ENCODE measurements at regions not wholly inside any gene's neighbourhood (a gene's known extent, or its start where the extent isn't known, plus 50 kb on each side); places are given as distances from the start of the nearest gene placed in this dataset.

DNA sequence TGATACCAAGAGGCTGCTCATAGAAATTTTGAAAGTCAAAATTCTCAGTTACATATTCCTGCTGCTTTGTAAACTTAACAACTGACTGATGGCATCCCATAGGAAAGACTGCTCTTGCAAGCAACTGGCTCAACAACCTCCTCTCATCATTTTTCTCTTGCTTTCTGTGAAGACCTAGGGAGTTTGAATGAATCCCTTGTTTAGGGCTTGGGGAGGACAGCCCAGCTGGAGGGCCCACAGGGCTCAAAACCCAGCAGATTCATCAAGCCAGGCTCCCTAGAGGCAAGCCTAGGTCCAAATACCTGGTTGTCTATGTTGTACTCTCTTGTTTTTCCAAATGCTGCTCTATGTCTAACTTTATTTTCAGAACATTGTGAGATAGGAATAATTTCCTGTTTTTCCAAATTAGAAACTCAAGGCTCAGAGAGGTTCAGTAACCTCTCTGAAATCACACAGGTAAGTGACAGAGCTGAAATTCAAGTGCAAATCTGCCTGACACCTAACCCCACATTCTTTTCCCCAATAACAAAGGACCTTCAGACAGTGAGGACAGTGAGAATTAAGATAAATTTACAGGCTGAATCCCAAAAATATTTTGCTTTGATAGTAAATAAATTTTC is 558.9 kb upstream of the KLF4 start:
- TF ChIP-seq, protein P1, sequence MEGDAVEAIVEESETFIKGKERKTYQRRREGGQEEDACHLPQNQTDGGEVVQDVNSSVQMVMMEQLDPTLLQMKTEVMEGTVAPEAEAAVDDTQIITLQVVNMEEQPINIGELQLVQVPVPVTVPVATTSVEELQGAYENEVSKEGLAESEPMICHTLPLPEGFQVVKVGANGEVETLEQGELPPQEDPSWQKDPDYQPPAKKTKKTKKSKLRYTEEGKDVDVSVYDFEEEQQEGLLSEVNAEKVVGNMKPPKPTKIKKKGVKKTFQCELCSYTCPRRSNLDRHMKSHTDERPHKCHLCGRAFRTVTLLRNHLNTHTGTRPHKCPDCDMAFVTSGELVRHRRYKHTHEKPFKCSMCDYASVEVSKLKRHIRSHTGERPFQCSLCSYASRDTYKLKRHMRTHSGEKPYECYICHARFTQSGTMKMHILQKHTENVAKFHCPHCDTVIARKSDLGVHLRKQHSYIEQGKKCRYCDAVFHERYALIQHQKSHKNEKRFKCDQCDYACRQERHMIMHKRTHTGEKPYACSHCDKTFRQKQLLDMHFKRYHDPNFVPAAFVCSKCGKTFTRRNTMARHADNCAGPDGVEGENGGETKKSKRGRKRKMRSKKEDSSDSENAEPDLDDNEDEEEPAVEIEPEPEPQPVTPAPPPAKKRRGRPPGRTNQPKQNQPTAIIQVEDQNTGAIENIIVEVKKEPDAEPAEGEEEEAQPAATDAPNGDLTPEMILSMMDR (IDR thresholded peaks at IDR 0.05), result no peak

DNA sequence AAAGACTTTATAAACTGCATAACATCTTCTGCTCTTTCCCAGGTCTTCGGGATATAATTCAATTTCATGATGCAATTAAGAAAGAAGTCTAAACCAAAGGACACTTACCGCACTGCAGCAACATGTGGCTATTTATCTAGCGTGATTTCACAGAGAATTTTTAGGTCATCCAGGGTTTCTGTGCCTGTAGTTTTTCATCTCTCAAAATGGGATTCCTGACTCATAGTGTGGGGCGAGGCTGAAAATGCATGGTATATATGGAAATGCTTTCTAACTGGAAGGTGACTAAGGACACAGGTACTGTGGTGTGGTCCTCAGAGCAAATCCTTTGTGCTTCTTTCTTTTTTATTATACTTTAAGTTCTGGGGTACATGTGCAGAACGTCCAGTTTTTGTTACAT is 557.7 kb upstream of the KLF4 start:
- TF ChIP-seq, protein P1 (IDR thresholded peaks at IDR 0.05), result no peak

DNA sequence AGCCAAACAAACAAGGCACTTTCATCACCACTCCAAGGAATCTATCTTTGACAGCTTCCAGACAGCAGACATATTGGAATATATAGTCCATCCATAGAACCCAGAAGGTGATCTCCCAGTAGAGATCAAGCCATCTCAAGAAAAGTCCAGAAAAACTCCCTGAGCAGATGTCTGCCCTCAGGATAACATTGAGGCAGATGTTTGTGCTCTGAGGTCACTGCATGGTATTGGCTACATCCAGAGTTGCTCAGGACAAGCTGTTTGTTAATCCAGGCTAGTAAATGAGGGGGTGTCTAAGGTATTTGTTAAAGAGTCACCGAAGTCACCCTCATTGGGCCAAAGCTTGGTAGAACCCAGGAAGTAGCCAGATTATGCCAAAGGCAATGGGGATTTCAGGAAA is 556.3 kb upstream of the KLF4 start:
- TF ChIP-seq, protein P1 (IDR thresholded peaks at IDR 0.05), result no peak

DNA sequence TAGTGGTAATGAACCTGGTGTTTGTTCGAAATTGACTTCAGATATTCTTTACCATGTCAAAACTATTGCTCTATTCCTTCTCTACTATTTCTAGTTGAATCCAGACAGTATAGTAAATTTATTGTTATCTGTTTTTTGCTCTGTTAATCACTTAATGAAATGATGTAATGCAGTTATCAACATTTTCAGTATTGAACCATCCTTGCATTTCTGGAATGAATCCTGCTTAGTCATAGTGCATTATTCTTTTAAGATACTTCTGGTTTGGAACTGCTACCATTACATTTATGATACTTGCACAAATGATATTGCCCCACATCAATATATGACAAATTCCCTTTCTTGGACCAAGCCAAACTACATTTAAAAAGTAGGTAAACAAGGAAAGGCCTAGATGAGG is 554.0 kb upstream of the KLF4 start:
- TF ChIP-seq, protein P1 (IDR thresholded peaks at IDR 0.05), result no peak

DNA sequence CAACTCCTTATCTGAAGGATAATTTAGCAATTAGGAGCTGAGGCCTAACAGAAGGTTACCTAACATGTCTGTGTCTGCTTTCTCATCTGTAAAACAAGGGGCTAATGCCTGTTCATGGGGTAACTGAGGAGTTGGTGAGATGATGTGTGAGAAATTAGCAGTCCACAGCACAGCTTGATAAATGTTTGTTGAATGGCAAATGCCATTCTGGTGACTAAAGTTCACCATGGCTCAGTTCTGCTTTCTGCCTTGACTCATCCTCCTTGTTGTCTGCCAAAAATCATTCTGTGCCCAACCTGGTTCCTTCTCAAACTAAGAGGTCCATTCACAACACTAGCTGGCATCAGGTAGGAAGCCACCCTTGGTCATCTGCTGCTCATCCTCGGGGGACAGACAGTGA is 552.0 kb upstream of the KLF4 start:
- TF ChIP-seq, protein P1 (IDR thresholded peaks at IDR 0.05), result no peak

DNA sequence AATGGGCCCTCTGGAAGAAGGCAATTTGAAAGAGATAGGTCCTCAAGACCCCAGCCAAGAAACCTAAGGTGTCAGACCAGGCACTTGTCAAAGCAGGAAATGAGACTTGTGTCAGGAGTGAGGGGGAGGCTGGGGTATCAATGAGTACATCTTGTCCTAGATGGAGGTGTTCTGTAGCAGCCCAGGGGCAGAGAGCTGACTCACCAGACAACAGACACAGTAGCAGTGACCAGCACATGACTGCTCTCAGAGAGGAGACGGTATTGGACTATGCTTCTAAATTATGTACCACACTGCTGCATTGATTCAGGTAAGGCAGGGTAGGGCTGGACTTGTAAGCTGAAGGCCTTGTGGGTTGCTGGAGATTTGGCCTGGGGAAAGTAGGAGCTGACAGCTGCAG is 551.2 kb upstream of the KLF4 start:
- TF ChIP-seq, protein P1 (IDR thresholded peaks at IDR 0.05), result no peak

DNA sequence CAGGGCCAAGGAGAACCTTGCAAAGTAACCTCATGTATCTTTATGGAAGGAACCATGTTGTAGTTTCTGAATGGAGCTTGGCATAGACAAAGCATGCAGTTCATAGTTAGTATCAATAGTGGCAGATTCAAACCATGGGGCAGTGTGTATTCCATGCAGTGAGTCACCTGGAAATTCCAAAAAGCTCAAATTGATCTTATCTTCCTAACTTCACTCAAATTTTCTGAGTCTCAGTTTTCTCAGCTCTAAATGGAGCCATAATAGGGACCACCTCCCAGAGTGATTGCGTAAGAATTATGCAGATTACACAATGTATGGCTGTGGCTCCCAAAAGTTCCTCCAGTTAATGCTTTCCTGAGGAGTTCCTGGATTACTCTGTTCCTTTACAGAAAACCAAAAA is 549.9 kb upstream of the KLF4 start:
- TF ChIP-seq, protein P1 (IDR thresholded peaks at IDR 0.05), result no peak

DNA sequence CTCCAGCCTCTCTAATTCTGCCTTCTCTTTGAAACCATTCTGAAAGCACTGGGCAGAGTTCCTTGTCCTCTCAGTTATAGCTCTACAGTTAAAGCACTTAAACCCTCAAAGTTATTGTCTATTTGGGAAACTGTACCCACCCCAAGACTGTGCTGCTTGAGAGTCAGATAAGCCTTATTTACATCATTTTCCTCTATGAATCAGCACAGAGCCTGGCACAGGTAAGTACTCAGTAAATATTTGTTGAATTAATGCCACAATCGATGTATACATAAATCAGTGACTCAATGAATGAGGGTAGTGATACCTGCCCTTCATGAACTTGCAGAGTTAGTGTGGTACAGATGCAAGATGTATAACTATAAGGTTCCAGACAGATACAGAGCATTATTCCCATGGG is 549.4 kb upstream of the KLF4 start:
- TF ChIP-seq, protein P1 (IDR thresholded peaks at IDR 0.05), result no peak

All from LNCAP (cell line).